Stimulated activated CD8-positive, alpha-beta memory T cell treated with anti-CD3 and anti-CD28 coated beads, Interleukin-12 subunit alpha, Interleukin-12 subunit beta, amount 100 ng/mL, for 24 hours (primary cell): ENCODE measurements at regions not wholly inside any gene's neighbourhood (a gene's known extent, or its start where the extent isn't known, plus 50 kb on each side); places are given as distances from the start of the nearest gene placed in this dataset.

Source experiments
- DNase-seq: peaks from one replicate; pipeline ENCODE4 v3.0.0-alpha.2; 2020; ENCODE audit errors: extremely low read depth

DNA sequence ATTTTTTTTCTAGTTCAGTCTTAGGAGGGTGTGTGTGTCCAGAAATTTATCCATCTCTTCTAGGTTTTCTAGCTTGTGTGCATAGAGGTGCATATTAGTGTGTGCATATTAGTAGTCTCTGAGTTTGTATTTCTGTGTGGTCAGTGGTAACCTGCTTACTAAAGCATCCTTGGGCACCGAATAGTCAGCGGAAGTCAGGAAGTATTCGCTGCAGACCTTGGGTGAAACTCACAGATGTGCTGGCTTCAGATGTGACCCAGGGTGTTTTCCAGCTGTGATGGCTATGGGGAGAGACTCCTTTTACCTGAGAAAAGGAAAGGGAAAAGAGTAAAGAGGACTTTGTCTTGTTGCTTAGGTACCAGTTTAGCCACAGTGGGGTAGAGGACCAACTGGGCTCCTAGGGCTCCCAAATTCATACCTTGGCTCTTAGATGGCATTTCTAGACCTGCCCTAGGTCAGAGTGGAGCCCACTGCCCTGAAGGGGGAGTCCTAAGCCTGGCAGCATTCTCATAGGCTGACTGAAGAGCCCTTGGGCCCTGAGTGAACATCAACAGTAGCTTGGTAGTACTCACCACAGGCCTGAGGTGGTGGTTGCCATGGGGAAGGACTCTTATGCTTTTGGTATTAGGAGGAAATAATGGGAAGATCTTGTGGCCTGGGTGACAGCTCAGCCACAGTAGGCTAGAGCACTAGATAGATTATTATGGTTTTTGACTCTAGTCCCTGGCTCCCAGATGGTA, 286.0 kb upstream of the ZPLD1 start:
- DNase-seq: no peak

- no peak for DNase-seq
These were observed 282.9 kb upstream of the ZPLD1 start for GRCh38 chr3:102151935-102152334.

- DNase-seq: no peak
These were observed 278.4 kb upstream of the ZPLD1 start for GRCh38 chr3:102156426-102156825.

GRCh38 chr3:102158080-102158740, 276.6 kb upstream of the ZPLD1 start:
- no peak for DNase-seq

- no peak for DNase-seq
These were observed 274.9 kb upstream of the ZPLD1 start for GRCh38 chr3:102159810-102160451.

- no peak for DNase-seq
These were observed 273.3 kb upstream of the ZPLD1 start for GRCh38 chr3:102161384-102162006.

DNA sequence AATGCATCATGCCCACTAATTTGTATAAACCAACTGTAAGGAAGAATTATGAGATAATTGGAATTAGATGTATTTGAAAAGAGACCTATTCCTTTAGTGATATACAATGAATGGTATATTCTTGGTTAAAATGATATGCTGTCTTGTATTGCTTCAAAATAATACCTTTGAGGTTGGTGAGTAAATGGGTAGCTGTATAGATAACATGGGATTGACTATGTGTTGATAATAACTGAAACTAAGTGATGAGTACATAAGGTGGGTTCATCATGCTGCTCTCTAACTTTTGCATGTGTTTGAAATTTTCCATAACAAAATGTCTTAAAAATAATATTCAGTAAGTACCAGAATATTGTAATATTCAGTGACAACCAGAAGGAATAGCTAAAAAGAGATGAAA, 272.6 kb upstream of the ZPLD1 start:
- no peak for DNase-seq

GRCh38 chr3:102163039-102163817, 271.6 kb upstream of the ZPLD1 start:
- no peak for DNase-seq

- DNase-seq: no peak
These were observed 271.0 kb upstream of the ZPLD1 start for GRCh38 chr3:102163818-102164154.

GRCh38 chr3:102165367-102165766, 269.4 kb upstream of the ZPLD1 start:
- no peak for DNase-seq

DNA sequence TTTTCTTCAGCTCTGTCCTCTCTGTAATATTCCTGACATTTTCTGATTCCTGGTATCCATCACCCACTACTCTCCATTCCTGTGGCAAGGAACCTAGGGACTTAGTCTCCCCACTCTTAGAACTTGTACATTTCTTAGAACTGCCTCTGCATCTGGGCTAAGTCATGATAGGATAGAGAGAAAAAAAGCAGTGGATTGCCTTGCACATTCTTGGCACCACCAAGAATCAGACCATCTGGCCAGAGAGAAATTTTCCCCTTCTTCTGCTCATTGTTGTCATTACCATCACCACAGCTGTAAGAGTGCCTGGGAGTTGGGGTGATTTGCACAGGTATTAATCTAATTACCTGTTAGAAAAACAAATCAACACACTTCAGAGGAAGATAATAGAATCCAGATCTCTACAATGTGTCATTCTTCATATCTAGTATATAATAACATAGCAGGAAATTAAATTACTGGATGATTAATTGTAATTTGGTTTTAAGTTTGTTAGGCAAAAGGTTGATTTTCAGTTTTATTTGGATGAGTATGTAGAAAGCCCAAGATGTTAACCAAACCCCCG, 264.8 kb upstream of the ZPLD1 start:
- no peak for DNase-seq

DNA sequence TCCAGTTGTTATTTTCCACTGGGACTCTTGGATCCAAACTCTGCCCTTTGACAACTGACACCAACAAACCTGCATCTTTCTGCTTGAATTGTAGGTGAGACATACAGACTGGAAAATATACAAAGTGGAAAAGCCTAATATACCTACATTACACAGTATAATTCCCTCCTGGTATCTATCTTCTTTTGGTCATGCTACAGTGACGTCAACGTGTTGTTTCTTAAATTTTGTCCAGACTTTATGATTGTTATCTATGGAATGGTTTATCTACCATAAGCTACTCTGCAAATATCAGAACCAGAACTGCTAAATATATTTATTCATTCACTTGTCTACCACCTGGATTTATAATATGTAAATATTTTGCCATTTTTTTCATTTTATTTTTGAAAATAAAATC, 264.3 kb upstream of the ZPLD1 start:
- no peak for DNase-seq

DNA sequence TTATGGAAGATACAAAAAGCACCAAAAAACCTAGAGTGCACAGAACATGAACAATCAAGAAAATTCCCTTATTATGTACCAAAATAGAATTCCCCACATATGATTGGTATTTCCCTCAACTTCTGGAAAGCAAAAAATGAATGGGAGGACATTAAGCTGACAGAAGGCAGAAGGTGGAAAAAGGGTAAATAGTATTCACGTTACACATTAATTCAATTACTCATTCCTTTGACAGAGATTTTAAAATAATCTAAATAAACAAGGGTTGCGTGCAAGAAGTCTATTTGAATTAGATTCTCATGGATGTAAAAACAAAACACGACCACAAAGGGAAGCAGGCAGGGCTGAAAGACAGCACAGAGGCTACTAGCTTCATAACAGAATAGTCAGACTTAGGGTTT, 260.5 kb upstream of the ZPLD1 start:
- no peak for DNase-seq

DNA sequence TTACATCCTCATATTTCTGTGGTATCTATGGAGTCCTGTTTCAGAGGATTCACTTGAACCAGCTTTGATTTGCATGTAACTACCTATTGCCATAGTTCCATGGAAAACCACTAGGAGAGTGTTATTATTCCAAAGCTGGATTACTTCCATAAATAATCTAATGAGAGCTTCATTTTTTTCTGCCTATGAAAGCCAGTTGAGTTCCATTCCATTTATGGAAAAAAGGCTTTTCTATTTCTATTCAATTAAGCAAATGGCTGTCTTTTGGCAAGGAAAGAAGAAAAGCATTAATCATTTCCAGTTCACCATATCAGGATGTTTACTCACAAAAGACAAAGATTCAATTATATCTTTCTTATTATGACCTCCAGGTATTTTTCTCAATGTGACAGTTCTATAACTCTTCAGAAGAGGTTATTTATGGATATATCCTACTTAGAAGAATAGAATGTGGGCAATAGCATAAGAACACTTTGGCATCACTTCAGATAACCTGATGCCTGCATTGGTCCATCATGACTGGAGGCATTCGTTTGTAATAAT, 259.9 kb upstream of the ZPLD1 start:
- DNase-seq: no peak

GRCh38 chr3:102176333-102177050, 258.3 kb upstream of the ZPLD1 start:
- no peak for DNase-seq

DNA sequence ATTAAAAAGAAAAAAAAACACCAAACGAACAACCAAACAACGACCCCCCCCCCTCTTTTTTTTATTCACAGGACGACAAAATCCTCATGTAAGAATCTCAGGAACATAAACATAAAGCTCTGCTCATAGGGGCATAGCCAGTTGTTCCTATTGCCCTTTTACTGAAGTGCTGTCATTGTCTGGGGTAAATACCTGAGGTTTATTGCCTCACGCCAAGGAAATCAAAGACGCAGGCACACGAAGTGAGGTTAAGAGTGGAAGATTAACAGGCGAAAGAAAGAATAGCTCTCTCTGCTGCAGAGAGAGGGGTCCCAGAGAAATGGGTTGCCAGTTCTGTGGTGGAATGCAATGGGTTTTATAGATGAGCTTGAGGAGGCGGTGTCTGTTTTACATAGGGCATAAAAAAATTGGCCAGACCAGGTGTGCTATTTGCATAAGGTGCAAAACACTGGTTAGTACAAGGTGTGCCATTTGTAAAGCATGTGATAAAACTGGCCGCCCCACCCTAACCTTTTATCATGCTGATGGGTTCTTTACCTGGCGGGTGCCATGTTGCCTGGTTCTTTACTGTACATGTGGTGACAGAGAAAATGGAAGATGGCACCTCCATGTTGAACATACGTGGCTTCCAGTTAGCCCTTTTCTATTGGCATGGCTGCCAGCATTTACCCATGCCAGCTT, 257.6 kb upstream of the ZPLD1 start:
- no peak for DNase-seq

DNA sequence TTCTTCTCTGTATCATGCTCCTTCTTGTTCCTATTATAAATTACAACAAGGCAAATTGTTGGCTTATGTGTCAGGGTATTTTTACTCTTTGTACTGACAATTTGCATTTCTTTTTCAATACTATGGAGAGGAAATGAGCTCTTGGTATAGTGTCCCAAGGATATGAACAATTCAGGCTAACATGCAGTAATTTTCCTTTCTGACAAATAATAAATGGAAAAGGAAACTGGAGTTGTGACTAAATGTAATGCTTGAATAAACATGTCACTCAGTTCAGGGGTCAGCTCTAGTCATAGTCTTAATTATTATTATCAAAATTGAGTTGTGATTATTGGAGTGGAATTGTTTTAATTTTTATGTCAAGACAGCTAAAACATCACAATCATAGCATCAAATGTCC, 256.0 kb upstream of the ZPLD1 start:
- no peak for DNase-seq

- no peak for DNase-seq
These were observed 255.3 kb upstream of the ZPLD1 start for GRCh38 chr3:102179326-102180177.

GRCh38 chr3:102180280-102180931, 254.4 kb upstream of the ZPLD1 start:
- DNase-seq: no peak
